ENCODE measurements at regions not wholly inside any gene's neighbourhood (a gene's known extent, or its start where the extent isn't known, plus 50 kb on each side); places are given as distances from the start of the nearest gene placed in this dataset.
A peak's percentile ranks its signal among the peaks of the same experiment; 100 is the strongest.

DNA sequence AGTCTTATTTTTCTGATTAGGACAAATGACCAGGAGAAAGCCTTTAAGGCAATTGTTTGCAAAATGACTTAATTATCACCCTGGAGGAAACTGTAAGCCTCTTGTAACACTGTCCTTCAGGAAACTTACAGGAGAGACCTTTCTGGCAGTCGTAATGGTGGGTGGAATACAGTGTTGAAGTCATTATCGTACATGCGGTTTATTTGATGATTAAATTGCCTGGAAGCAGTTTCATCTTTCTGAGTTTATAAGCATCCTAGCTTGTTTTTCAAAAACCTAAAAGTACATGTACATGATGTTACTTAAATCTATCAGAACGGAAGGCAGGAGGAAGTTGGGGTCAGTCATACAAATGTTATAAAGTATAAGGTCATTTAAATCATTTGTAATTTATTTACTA lies 86.2 kb upstream of the RAB27B start:
- no peak for TF ChIP-seq TP53 (CRISPR knock-in tag; IDR thresholded peaks at IDR 0.05)
- TF ChIP-seq BCL3 (IDR thresholded peaks at IDR 0.05) = no peak
- no peak for TF ChIP-seq HEYL (CRISPR knock-in tag; IDR thresholded peaks at IDR 0.05)
- TF ChIP-seq HMGXB4 (CRISPR knock-in tag; IDR thresholded peaks at IDR 0.05; ENCODE audit: borderline replicate concordance) = no peak
- TF ChIP-seq ZC3H11A (IDR thresholded peaks at IDR 0.05) = no peak
- TF ChIP-seq, protein P1, sequence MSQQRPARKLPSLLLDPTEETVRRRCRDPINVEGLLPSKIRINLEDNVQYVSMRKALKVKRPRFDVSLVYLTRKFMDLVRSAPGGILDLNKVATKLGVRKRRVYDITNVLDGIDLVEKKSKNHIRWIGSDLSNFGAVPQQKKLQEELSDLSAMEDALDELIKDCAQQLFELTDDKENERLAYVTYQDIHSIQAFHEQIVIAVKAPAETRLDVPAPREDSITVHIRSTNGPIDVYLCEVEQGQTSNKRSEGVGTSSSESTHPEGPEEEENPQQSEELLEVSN (IDR thresholded peaks at IDR 0.05; ENCODE audit: borderline replicate concordance, low read depth) = no peak
- no peak for TF ChIP-seq PHF8 (IDR thresholded peaks at IDR 0.05; ENCODE audit: borderline replicate concordance, low read depth)
- no peak for TF ChIP-seq KDM5A (IDR thresholded peaks at IDR 0.05)
- no peak for TF ChIP-seq RCOR1 (IDR thresholded peaks at IDR 0.05; ENCODE audit: low read depth, low read length)
- TF ChIP-seq REST (IDR thresholded peaks at IDR 0.05) = no peak
- TF ChIP-seq RAD21 (conservative IDR thresholded peaks at IDR 0.05 in 1 of 2, IDR thresholded peaks at IDR 0.05 in 1 of 2) = no peak
- no peak for TF ChIP-seq ESRRA (IDR thresholded peaks at IDR 0.05; ENCODE audit: borderline replicate concordance, low read length)
- TF ChIP-seq RFX5 (IDR thresholded peaks at IDR 0.05) = no peak
- no peak for TF ChIP-seq HES2 (IDR thresholded peaks at IDR 0.05)
- no peak overlapping the region for H3K4me2 ChIP-seq
- H3K27ac ChIP-seq = peak overlapping the region in 1 of 2 experiments; percentile 68; a peak in 2 of 6 replicates
- 92% methylated on average over 4 of the region's 4 CpGs for WGBS (ENCODE audit: missing lambda C conversion rate)
- FAIRE-seq (no peak), DNase-seq (ENCODE audit: low read depth in 1 of 2, low spot score in 1 of 2) (no peak), ATAC-seq (no peak)
- H3K9me3 ChIP-seq = peaks cover 9% of the 10 kb centered on the region; the same call in 1 of the 3 replicates
- ChIA-PET CTCF (interaction anchor here (0.9 to 1.5 kb wide), 5 partner anchors 10 to 239 kb away, joined by 3 to 5 read pairs (median 3); partner anchors contain the start of gene RAB27B), POLR2A (interaction anchor here (1.6 to 2.6 kb wide), 2 partner anchors 34 to 87 kb away, joined by 3 to 10 read pairs; partner anchors contain the start of gene RAB27B)
- peaks cover 43% of the 10 kb centered on the region for H3K4me1 ChIP-seq
- H3K4me3 ChIP-seq = no peak overlapping the region

- TF ChIP-seq ZFP36 (IDR thresholded peaks at IDR 0.05; ENCODE audit: borderline replicate concordance, partially characterized antibody) = no peak
- TF ChIP-seq CHD2 (IDR thresholded peaks at IDR 0.05; ENCODE audit: low read length, partially characterized antibody) = no peak
- Histone ChIP-seq H3K4me1 (peaks cover 36% of the 10 kb centered on the region), H3K9me3 (peaks cover 9% of the 10 kb centered on the region; the same call in 1 of the 3 replicates), H3K4me2 (peak overlapping the region; percentile 29), H3K27ac (peak overlapping the region; percentile 24 to 68; a peak in 4 of 6 replicates), H3K4me3 (no peak overlapping the region)
- ATAC-seq (peak; percentile 30 to 33; a peak in 5 of 6 replicates), DNase-seq (ENCODE audit: low read depth in 1 of 2, low spot score in 1 of 2) (peak in 1 of 2 experiments; percentile 29), FAIRE-seq (no peak)
- 77% methylated on average over 2 of the region's 2 CpGs for WGBS (ENCODE audit: missing lambda C conversion rate)
- ChIA-PET CTCF (interaction anchor here (1.1 to 1.5 kb wide), 2 partner anchors 63 to 207 kb away, joined by 3 to 5 read pairs; no protein-coding TSS in a partner anchor), POLR2A (interaction anchor here (2.6 kb wide), 1 partner anchor 86 kb away, joined by 10 read pairs; the partner anchor contains the start of gene RAB27B)
These were observed 85.3 kb upstream of the RAB27B start for GRCh38 chr18:54742659-54743604.

Data from A549 (cell line).